HG03066 (cell line): ENCODE measurements at regions not wholly inside any gene's neighbourhood (a gene's known extent, or its start where the extent isn't known, plus 50 kb on each side); places are given as distances from the start of the nearest gene placed in this dataset.
"Not testable (repeated sequence)": the region's sequence is repeated elsewhere in the genome, so short reads cannot be mapped to it uniquely, and the experiment has no call there.

ENCODE experiments used
- ATAC-seq: cut with Tn5 transposase; IDR thresholded peaks from one replicate; pipeline ENCODE4 v1.9.1; 2021; ENCODE audit warnings: low read depth; ENCODE audit not compliant: unreplicated experiment

DNA sequence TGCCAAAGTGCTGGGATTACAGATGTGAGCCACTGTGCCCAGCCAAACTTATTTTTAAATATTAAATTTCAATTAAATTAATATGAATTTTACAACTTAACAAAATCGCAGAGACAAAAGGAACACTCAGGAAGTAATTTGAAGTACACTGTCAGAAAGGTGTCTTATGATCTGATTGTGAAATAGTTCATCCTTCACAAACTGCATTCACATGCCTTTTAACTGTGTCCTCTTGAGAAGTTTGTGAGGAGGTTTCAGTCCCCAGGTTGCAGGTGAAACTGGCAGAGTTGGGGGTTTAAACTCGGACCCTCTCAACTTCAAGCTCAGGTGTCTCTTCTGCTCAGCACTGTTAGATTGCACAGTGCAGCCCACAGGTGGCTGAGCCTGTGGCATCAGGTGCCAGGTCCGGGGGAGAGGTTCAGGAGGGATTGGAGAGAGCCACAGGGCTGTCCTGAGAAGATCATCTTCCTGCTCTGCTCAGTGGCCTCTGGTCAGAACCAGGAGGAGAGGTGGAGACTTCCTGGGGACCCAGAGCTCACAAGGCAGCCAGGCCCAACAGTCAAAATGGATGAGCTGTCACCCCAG is 152.3 kb upstream of the RAB4A start:
- ATAC-seq: no peak

DNA sequence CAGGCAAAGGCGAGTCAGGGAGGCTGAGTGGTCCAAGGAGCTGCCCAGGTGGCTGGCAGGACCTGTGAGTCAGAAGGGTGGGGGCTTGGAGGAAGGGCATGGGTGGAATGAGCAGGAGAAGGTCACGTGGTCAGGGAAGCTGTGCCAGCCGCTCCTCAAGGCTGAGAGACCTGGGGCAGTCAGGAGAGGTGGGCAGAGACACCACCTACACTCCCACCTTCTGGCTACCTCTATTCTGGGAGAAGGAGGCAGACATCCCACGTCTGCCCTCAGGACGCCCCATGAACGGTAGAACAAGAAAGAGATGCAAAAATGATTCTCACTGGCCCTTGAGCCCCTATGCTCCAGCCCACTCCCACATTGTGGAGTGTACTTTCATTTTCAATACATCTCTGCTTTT is 151.8 kb upstream of the RAB4A start:
- ATAC-seq: no peak

DNA sequence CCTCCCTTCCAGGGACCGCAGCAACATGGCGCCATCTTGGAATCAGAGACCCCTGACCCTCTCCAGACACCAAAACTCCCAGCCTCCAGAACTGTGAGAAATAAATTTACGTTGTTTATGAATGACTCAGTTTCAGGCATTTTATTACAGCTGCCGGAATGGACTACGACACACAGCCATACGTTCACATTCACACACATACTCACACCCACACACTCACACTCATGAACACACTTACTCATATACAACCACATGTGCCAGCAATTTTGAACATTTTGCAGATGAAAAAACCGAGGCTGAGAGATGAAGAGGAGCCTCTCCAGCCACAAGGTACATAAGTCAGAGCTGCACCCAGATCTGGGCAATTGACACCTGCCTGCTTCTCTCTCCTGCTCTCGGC is 151.0 kb upstream of the RAB4A start:
- ATAC-seq: no peak

DNA sequence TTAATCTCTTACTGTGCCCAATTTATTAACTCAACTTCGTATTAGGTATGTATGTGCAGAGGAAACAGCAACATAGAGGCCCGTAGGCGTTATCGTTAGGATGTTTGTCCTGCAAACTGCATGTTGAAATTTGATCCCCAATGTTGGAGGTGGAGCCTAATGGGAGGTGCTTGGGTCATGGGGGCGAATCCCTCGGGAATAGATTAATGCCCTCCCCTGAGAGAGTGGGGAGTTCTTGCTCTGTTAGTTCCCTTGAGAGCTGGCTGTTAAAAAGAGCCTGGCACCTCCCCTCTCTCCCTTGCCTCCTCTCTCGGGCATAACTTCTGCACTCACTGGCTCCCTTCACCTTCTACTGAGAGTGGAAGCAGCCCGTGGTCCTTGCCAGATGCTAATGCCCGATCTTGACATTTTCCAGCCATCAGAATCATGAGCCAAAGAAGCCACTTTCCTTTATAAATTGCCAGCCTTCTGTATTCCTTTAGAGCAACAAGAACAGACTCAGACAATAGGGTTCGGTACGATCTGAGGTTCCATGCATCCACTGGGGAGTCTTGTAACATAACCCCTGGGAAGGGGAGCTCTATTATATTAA is 149.0 kb upstream of the RAB4A start:
- no peak for ATAC-seq

DNA sequence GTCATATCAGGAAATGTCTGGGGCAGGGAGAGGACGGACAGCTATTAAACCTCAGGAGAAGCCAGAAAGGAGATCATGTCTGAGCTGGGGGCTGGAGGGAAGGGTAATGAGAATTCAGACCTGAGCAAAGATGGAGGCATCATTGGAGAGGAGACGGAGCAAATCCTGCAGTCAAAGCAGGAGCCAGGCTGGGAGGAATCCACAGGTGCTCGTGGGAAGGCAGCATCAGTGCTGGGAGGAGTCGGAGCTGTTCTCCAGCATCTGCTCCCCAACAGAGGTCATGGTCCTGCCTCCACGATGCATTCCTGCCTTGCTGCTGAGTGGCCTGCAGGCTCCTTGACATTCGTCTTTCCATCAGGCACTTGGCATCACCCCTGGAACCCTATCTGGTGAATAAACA is 148.3 kb upstream of the RAB4A start:
- ATAC-seq: no peak

DNA sequence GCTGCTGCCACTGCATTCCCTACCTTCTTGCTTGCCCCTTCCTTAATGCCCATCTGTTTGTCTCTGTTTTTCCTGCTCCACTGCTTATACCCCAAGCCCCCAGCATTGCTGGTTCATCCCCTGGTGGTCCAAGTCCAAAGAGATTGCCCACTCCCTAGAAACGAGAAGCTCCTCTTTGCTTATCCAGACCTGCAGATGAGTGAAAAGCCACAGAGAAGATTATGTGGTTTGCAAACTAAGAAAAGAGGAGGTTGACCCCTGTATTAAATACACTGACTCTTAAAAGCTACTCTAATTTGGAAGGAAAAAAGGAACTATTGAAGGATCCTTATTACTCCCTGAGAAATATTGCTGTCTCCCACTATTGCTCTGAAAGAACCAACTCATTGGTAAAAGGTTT is 146.8 kb upstream of the RAB4A start:
- no peak for ATAC-seq

DNA sequence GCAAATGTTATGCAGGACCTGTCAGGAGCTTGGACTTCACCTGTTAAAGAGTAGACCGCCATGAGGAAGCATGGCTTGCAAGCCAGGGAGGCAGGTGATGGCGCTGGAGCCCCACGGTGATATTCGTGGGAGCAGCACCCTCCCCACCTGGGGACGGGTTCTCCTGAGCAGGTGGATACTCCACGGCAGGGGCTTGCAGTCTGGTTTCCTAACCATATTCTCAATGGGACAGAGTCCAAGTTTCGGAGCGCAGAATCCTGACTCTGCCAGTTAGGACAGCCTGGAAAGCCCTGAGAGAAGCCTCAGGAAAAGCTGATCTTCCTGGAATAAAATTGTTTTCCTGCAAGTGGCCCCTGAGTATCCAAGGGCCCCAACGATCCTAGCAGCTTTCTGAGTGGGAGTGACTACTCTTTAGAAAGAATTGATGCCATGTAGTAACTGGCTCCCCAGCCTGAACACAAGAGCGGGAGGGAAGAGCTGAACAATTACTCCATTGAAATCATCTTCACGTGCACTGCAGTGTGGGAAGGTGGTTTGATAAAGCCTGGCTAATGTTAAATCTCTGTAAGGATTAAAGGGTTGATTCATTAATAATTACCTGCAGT is 146.3 kb upstream of the RAB4A start:
- no peak for ATAC-seq

DNA sequence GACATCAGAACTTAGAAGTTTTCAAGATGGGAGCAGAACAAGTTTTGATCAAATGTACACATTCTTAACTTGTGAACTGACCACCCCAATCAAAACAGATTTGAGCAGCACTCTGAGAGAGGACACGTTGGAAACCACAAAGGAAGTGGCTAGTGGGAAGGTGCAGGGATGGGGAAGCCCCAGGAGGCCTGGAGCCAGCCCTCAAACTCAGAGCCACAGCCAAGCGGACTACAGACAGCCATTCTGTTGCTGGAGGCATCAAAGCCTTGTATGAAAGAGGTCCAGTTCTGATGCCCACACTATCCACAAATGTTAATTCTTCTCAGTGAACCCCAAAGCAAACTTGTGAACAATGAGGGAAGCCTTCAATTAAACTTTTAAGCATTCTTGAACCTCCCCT is 143.6 kb upstream of the RAB4A start:
- peak; percentile 65 for ATAC-seq

DNA sequence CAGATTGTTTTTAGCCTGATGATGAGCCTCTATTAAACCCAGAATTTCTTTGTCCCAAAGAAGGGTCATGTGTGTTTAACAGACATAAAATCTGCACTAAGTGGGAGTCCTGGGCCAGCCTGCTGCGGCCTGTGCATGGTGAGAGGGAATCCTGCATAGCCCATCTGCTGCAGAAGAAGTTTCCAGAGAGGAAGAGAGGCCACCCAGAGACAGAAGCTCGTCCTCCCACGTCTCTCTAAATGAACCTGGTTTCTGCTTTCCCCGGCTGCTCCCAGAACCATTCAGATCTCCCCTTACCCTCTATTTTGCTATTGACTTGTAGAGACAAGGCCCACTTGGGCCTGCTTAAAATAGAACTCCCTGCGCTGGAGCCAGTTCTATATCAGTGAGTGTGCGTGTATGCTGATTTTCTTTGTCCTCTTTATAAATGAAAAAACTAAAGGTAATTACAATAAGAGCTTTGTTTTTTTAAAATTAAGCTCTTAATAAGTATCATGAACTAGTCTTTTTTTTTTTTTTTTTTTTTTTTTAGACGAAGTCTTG is 142.8 kb upstream of the RAB4A start:
- ATAC-seq: no peak

DNA sequence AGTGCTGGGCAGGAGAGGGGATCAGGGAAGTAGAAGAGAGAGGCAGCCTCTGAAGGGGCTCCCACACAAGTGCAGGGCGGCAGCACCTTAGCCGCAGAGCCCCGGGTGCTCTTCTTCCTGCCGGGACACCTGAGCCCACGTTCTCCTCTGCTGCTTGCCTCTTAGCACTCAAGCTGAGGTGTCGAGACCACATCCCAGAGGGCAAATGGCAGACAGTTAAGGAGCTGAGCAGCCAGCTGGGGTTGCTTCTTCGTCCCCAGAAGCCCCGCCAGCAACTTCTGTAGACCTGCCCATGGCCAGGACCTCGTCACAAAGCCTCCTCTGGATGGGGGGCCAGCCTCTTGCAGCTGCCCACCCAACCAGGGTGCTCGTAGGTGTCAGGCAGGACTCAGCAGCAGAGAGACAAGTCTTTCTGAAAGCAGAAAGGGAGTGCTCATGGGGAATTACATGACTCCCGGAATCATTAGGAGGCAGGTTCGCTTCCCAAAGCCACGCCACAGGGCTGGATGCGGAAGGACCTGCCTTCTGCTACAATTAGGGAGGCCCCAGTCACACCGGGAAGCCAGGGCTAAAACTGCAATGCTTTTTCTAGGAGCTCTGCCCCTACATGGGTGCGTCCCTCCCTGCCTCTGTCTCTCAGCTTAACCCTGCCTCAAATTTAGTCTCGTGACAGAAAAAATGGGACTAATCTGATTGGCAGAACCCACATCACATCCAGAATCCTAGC is 141.4 kb upstream of the RAB4A start:
- ATAC-seq: no peak

DNA sequence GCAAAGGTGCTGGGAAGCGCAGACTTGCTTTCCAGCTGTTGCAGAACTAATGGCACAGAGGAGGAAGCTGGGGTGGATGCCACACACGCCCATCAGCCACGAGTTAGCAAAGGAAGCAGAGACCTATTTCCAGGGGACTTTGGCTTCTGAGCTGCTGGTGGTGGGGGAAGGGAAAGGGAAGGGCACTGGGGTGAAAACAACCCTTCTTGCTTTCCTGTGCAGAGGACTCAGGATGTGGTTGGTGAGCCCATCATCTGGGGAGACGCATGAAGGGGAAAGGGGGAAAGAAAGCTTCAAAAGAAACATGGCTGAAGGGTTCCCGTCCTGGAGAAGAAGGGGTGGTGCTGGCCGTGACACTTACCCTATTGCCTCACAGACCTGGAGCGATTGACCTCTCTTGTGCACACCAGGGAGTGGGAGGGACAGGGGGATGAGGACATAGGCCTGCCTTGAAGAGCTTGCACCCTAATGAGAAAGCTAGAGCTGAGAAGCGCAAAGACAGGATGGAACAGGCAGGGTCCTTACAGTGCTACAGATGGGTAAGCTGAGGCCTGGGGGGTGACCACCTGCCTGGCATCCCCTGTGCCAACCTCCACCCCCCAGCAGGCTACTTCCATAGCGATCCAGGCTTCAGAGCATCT is 140.8 kb upstream of the RAB4A start:
- ATAC-seq: no peak

DNA sequence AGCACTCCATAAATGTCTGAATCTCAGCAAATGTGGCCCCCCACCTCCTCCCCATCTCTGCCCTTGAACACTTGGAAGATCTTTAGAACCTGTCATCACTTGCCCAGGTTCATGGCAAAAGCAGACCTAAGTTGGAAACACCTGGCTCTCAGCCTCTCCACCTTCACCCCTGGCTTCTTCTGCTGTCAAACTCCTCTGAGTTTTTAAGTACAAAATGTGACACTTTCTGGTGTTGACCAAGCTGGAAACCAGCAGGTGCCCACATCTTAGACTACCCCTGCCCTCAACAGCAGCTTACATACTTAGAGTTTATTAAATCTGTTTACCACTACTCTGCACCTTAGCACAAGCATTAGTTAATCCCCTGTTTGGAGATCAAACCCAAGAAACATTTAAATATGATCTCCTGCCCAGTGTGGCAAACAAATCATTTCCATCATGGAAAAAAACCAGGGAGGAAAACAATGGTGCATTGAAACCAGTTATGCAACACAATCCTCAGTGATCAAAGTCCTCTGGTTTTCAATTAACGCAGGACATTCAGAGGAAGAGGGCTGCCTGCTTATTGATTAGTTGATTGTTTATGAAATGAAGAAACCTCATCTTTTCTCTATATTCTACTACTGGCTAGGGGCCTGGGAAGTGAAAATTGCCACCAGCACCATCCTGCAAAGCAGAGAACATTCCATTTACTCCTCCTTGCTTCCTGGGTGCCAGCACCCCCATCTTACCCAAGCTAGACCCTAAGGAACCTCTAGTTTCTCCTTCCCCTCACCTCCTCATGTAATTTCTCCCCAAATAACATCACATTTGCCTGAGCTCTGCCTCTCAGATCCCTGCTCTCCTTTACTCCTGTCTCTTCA is 139.4 kb upstream of the RAB4A start:
- ATAC-seq: no peak

DNA sequence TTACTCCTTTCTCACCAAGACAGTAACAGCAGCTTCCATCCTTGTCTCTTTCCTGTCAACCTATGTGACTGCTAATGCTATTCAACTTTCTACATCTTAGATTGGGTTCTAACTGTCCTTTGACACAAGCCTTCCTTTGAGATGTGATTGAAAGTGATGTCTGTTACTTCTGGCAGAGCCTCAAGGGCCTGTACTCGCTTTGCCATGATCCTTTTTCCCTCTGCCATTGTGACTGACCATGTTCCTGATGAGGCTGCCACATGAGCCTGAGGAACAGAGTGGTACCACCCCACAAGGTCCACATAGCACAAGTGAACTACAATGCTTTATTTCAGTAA is 138.8 kb upstream of the RAB4A start:
- no peak for ATAC-seq

DNA sequence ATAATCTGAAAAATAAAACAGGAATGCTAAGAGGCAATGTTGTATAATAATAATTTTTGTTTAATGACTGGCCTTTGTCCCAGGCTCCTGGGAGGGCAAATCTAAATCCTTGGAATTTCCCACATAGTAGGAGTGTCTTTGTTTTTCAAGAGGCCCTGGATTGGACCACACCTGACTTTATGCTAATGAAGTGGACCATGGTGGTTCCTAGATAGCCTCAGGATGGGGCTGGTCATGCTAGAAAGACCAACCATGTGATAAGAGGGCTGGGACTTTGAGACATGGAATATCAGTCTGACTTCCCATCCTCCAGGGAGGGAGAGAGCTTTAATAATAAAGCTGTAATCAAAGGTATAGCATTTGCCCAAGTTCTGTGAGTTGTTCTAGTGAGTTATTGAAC is 138.2 kb upstream of the RAB4A start:
- no peak for ATAC-seq

DNA sequence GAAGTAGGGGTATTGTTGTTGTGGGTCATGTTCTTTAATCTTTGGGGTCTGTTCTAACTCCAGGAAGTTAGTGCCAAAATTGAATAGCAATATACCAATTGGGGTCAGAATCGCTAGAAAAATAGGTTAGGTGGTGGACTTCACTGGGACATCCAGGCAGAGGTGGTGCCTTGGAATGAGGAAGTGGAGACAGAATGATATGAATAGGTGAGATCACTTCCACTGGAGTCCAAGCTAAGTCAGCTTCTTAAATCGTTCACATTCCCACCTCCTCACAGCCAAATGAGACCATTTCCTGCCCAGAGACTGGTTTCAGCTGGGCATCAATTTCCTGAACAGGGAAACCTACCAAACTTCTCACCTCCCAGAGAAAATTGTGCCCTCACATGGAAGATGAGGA is 137.8 kb upstream of the RAB4A start:
- no peak for ATAC-seq

DNA sequence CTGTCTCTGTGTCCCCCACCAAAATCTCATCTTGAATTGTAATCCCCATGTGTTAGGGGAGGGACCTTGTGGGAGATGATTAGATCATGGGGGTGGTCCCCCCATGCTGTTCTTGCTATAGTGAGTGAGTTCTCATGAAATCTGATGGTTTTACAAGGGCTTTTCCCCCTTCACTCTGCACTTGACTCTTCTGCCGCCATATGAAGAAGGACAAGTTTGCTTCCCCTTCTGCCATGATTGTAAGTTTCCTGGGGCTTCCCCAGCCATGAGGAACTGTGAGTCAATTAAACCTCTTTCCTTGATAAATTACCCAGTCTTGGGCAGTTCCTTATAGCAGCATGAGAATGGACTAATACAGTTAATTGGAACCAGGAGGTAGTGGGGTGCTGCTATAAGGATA is 137.1 kb upstream of the RAB4A start:
- no peak for ATAC-seq

DNA sequence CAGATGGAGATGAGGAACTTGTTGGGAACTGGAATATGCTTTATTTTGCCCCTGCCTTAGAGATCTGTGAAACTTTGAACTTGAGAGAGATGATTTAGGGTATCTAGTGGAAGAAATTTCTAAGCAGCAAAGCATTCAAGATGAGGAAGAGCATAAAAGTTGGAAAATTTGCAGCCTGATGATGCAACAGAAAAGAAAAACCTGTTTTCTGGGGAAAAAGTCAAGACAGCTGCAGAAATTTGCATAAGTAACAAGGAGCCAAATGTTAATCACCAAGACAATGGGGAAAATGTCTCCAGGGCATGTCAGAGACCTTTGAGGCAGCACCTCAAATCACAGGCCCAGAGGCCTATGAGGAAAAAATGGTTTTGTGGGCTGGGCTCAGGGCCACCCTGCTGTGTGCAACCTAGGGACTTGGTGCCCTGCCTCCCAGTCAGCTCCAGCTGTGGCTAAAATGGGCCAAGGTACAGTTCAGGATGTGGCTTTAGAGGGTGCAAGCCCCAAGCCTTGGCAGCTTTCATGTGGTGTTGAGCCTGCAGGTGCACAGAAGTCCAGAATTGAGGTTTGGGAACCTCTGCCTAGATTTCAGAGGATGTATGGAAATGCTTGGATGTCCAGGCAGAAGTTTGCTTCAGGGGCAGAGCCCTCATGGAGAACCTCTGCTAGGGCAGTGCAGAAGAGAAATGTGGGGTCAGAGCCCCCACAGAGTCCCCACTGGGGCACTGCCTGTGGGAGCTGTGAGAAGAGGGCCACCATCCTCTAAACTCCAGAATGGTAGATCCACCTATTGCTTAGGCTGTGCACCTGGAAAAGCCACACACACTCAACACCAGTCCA is 136.3 kb upstream of the RAB4A start:
- ATAC-seq: not testable (repeated sequence)

DNA sequence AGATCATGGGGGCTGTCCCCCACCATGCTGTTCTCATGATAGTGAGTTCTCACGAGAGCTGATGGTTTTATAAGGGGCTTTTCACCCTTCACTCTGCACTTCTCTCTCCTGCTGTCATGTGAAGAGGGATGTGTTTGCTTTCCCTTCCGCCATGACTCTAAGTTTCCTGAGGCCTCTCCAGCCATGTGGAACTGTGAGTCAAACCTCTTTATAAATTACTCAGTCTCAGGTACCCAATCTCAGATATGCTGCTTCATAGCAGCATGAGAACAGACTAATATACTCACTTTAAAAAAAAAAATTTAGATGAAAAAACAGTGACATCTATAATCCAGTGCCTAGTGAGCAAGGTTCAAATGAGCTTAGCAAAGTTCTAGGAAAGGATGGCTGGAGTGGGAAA is 135.1 kb upstream of the RAB4A start:
- no peak for ATAC-seq

DNA sequence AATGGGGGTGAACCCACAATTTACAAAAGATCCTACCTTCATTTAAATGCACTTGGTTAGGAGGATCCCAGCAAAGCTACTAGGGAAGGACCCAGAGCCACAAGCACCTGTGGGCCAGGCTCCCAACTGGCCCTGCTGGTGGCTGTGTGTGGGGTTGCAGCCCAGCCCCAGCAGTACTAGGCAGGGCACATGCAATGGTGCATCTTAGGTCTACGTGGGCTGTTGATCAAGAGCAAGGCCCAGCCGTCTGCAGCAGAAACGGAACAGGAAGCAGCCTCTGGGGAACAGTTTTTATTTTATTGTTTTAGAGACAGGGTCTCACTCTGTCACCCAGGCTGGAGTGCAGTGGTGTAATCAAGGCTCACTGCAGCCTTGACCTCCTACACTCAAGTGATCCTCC is 134.1 kb upstream of the RAB4A start:
- ATAC-seq: no peak
